ENCODE measurements at regions not wholly inside any gene's neighbourhood (a gene's known extent, or its start where the extent isn't known, plus 50 kb on each side); places are given as distances from the start of the nearest gene placed in this dataset.

- TF ChIP-seq CTCF (conservative IDR thresholded peaks at IDR 0.05; ENCODE audit: control insufficient read depth, insufficient read depth, low read depth, low read length): no peak
- H3K4me3 ChIP-seq (ENCODE audit: control insufficient read depth, low read depth, low read length): no peak overlapping the region
- DNase-seq (ENCODE audit: low read depth): no peak
These were observed 210.0 kb downstream of the SS18 start for GRCh38 chr18:25880441-25880840.

- TF ChIP-seq CTCF (conservative IDR thresholded peaks at IDR 0.05; ENCODE audit: control insufficient read depth, insufficient read depth, low read depth, low read length): no peak
- H3K4me3 ChIP-seq (ENCODE audit: control insufficient read depth, low read depth, low read length): no peak overlapping the region
- no peak for DNase-seq (ENCODE audit: low read depth)
These were observed 214.0 kb downstream of the SS18 start for GRCh38 chr18:25876330-25876948.

- DNase-seq (ENCODE audit: low read depth): peak; percentile 9
- no peak for TF ChIP-seq CTCF (conservative IDR thresholded peaks at IDR 0.05; ENCODE audit: control insufficient read depth, insufficient read depth, low read depth, low read length)
- H3K4me3 ChIP-seq (ENCODE audit: control insufficient read depth, low read depth, low read length): no peak overlapping the region
These were observed 214.7 kb downstream of the SS18 start for GRCh38 chr18:25875551-25876240.

GRCh38 chr18:25873833-25874232 is 216.6 kb downstream of the SS18 start:
- no peak for TF ChIP-seq CTCF (conservative IDR thresholded peaks at IDR 0.05; ENCODE audit: control insufficient read depth, insufficient read depth, low read depth, low read length)
- peak; percentile 1 for DNase-seq (ENCODE audit: low read depth)
- no peak overlapping the region for H3K4me3 ChIP-seq (ENCODE audit: control insufficient read depth, low read depth, low read length)

- DNase-seq (ENCODE audit: low read depth): no peak
- no peak for TF ChIP-seq CTCF (conservative IDR thresholded peaks at IDR 0.05; ENCODE audit: control insufficient read depth, insufficient read depth, low read depth, low read length)
- H3K4me3 ChIP-seq (ENCODE audit: control insufficient read depth, low read depth, low read length): no peak overlapping the region
These were observed 224.1 kb downstream of the SS18 start for GRCh38 chr18:25866331-25866730.

- TF ChIP-seq CTCF (conservative IDR thresholded peaks at IDR 0.05; ENCODE audit: control insufficient read depth, insufficient read depth, low read depth, low read length): no peak
- no peak for DNase-seq (ENCODE audit: low read depth)
- no peak overlapping the region for H3K4me3 ChIP-seq (ENCODE audit: control insufficient read depth, low read depth, low read length)
These were observed 227.4 kb downstream of the SS18 start for GRCh38 chr18:25862881-25863600.

All from fibroblast of mammary gland (primary cell).